Esophagus muscularis mucosa (tissue), 4 donors: ENCODE measurements at regions not wholly inside any gene's neighbourhood (a gene's known extent, or its start where the extent isn't known, plus 50 kb on each side); places are given as distances from the start of the nearest gene placed in this dataset.

Source experiments
- EP300 ChIP-seq: sonication (generic); formaldehyde crosslinking; IDR thresholded peaks from one replicate; pipeline ENCODE4 v1.6.1; 2017; ENCODE audit warnings: antibody characterized with exemption
- POLR2A ChIP-seq: fragments of 450-650 bp; IDR thresholded peaks from one replicate; pipeline ENCODE4 v1.6.1; 2017; ENCODE audit warnings: antibody characterized with exemption, moderate library complexity, mild to moderate bottlenecking, low read depth
- POLR2AphosphoS5 ChIP-seq, 2 donors: sonication (generic); formaldehyde crosslinking; IDR thresholded peaks; one replicate each; pipeline ENCODE4 v1.6.1; 2017; ENCODE audit warnings: antibody characterized with exemption in 2 of 2
- TF ChIP-seq, protein P1 (sequence below), 3 experiments: fragments of 200-600 bp in 2 of 3; fragments of 450-650 bp in 1 of 3; sonication (generic) in 2 of 3; IDR thresholded peaks; one replicate each; pipeline ENCODE4 v1.5.1; 2017 to 2019; ENCODE audit warnings: antibody characterized with exemption in 3 of 3, mild to moderate bottlenecking in 2 of 3, moderate library complexity in 1 of 3

DNA sequence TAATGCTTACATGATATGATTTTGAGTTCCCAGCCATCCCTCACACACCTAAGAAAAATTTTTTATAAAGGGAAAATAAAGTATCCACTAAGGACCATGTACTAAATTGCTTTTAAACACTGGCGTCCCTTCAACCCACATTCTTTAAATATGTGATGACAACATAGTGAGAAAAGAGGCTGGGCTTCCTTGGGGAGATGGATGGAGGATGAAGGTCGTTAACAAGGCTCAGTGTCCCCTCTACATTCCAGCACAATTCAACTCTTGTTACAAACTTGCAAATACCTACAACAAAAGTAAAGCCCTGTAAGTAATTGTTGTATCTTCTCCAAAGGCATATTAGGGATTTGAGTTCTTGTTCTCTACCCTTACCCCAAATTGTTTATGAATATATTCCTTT is 87.2 kb upstream of the SLC4A7 start:
- TF ChIP-seq POLR2AphosphoS5 (IDR thresholded peaks at IDR 0.05) (no peak), EP300 (no peak), POLR2A (no peak)
- TF ChIP-seq, protein P1, sequence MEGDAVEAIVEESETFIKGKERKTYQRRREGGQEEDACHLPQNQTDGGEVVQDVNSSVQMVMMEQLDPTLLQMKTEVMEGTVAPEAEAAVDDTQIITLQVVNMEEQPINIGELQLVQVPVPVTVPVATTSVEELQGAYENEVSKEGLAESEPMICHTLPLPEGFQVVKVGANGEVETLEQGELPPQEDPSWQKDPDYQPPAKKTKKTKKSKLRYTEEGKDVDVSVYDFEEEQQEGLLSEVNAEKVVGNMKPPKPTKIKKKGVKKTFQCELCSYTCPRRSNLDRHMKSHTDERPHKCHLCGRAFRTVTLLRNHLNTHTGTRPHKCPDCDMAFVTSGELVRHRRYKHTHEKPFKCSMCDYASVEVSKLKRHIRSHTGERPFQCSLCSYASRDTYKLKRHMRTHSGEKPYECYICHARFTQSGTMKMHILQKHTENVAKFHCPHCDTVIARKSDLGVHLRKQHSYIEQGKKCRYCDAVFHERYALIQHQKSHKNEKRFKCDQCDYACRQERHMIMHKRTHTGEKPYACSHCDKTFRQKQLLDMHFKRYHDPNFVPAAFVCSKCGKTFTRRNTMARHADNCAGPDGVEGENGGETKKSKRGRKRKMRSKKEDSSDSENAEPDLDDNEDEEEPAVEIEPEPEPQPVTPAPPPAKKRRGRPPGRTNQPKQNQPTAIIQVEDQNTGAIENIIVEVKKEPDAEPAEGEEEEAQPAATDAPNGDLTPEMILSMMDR (IDR thresholded peaks at IDR 0.05): no peak
